ENCODE measurements at regions not wholly inside any gene's neighbourhood (a gene's known extent, or its start where the extent isn't known, plus 50 kb on each side); places are given as distances from the start of the nearest gene placed in this dataset.

DNA sequence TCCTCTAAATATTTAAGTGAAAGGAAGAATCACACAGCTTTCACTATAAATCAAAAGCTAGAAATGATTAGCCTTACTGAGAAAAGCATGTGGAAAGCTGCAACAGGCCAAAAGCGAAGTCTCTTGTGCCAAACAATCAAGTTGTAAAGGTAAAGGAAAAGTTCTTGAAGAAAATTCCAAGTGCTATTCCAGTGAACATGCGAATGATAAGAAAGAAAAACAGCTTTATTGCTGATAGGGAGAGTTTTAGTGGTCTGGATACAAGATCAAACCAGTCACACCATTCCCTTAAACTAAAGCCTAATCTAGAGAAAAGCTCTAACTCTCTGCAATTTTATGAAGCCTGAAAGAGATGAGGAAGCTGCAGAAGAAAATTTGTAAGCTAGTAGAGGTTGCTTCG, 190.9 kb downstream of the BTG1 start:
- intact Hi-C loops (cut with DNase I), result no loop called here
- no peak overlapping the region for H3K4me3 ChIP-seq
- TF ChIP-seq CTCF (IDR thresholded peaks at IDR 0.05), result no peak
- TF ChIP-seq POLR2A (IDR thresholded peaks at IDR 0.05), result no peak
- TF ChIP-seq POLR2AphosphoS5 (IDR thresholded peaks at IDR 0.05), result no peak
- DNase-seq (ENCODE audit: low spot score), result no peak
- H3K27me3 ChIP-seq (replicated peaks; ENCODE audit: insufficient read depth), result no peaks in the 10 kb centered on the region
- H3K4me1 ChIP-seq (replicated peaks), result no peaks in the 10 kb centered on the region
- no peaks in the 10 kb centered on the region for H3K36me3 ChIP-seq
- 51% methylated on average over 3 of the region's 3 CpGs for WGBS
- H3K9me3 ChIP-seq, result no peaks in the 10 kb centered on the region
- peak overlapping the region in 1 of 2 donors; percentile 41 for H3K27ac ChIP-seq

DNA sequence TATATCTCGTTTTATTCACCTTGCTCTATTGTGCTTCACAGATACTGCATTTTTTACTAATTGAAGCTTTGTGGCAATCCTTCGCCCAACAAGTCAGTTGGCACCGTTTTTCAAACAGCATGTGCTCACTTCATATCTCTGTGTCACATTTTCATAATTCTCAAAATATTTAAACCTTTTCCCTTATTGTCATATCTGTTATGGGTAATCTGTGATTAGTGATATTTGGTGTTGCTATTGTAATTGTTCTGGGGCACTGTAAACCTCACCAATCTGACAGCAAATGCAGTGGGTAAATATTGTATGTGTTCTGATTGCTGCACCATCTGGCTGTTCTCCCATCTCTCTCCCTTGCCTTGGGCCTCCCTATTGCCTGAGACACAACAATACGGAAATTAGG, 191.3 kb downstream of the BTG1 start:
- 46% methylated on average over 4 of the region's 4 CpGs for WGBS
- H3K27ac ChIP-seq, result no peak overlapping the region

DNA sequence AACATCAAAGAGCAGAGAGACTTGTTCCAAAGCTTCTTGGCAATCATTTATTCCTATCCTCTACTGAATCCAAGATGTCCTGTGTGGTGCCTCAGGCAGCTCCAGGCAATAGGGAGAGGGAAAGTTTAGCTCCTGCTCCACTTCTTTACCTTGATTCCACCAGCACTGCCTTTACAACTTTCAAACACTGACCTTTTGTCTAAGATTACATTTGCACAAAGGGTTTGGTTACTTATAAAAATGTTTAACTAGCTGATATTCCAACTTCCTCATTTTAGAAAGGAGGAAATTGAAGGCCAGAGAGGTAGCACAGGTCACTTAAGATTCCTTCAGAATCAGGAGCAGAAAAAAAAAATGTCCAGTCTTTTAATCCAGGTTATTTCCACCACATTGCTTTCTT, 192.7 kb downstream of the BTG1 start:
- H3K9me3 ChIP-seq, result no peaks in the 10 kb centered on the region
- no peaks in the 10 kb centered on the region for H3K27me3 ChIP-seq (replicated peaks; ENCODE audit: insufficient read depth)
- peak; percentile 35 for DNase-seq (ENCODE audit: low spot score)
- intact Hi-C loops (cut with DNase I), result no loop called here
- H3K4me3 ChIP-seq, result no peak overlapping the region
- H3K36me3 ChIP-seq, result no peaks in the 10 kb centered on the region
- H3K4me1 ChIP-seq (replicated peaks), result no peaks in the 10 kb centered on the region
- H3K27ac ChIP-seq, result peak overlapping the region in 1 of 2 donors; percentile 47
- TF ChIP-seq POLR2AphosphoS5 (IDR thresholded peaks at IDR 0.05) (peak; percentile 65), CTCF (IDR thresholded peaks at IDR 0.05) (no peak), POLR2A (IDR thresholded peaks at IDR 0.05) (no peak)

More for the DNA sequence above, 191.3 kb downstream of the BTG1 start:
- peak; percentile 8 for DNase-seq (ENCODE audit: low spot score)
- intact Hi-C loops (cut with DNase I), result no loop called here
- no peak for TF ChIP-seq CTCF (IDR thresholded peaks at IDR 0.05)
- no peak for TF ChIP-seq POLR2A (IDR thresholded peaks at IDR 0.05)
- no peak for TF ChIP-seq POLR2AphosphoS5 (IDR thresholded peaks at IDR 0.05)
- no peaks in the 10 kb centered on the region for H3K9me3 ChIP-seq
- no peak overlapping the region for H3K4me3 ChIP-seq
- no peaks in the 10 kb centered on the region for H3K4me1 ChIP-seq (replicated peaks)
- no peaks in the 10 kb centered on the region for H3K36me3 ChIP-seq
- no peaks in the 10 kb centered on the region for H3K27me3 ChIP-seq (replicated peaks; ENCODE audit: insufficient read depth)

- DNase-seq (ENCODE audit: low spot score), result no peak
- peak overlapping the region in 1 of 2 donors; percentile 47 for H3K27ac ChIP-seq
- H3K9me3 ChIP-seq, result no peaks in the 10 kb centered on the region
- H3K27me3 ChIP-seq (replicated peaks; ENCODE audit: insufficient read depth), result no peaks in the 10 kb centered on the region
- intact Hi-C loops (cut with DNase I), result no loop called here
- no peak overlapping the region for H3K4me3 ChIP-seq
- TF ChIP-seq POLR2AphosphoS5 (IDR thresholded peaks at IDR 0.05) (no peak), POLR2A (IDR thresholded peaks at IDR 0.05) (no peak), CTCF (IDR thresholded peaks at IDR 0.05) (no peak)
- H3K4me1 ChIP-seq (replicated peaks), result no peaks in the 10 kb centered on the region
- no peaks in the 10 kb centered on the region for H3K36me3 ChIP-seq
- 96% methylated on average over 5 of the region's 5 CpGs for WGBS
Observed at GRCh38 chr12:91951571-91951970, 194.1 kb downstream of the BTG1 start.

DNA sequence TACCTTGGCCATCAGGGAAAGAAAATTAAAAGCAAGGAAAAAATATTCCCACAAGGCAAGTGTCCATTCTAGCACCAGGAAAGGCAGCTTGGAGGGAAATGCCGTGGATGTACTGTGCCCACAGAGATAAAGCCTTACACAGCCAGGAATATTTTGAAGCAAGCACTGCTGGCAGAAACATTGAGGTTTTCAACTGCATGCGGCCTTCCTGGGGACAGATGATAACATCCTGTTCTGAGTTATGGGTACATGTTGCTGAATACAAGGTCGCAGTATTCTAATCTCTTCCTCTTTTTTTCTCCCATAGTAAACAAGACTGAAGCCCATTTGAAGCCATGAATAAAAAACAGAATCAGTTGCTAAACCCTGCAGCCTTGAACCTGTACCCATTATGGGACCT, 197.1 kb downstream of the BTG1 start:
- intact Hi-C loops (cut with DNase I), result no loop called here
- H3K27ac ChIP-seq, result no peak overlapping the region

More for the DNA sequence above, 197.1 kb downstream of the BTG1 start:
- H3K27me3 ChIP-seq (replicated peaks; ENCODE audit: insufficient read depth), result no peaks in the 10 kb centered on the region
- 85% methylated on average over 3 of the region's 3 CpGs for WGBS
- H3K36me3 ChIP-seq, result no peaks in the 10 kb centered on the region
- no peak overlapping the region for H3K4me3 ChIP-seq
- no peaks in the 10 kb centered on the region for H3K9me3 ChIP-seq
- H3K4me1 ChIP-seq (replicated peaks), result no peaks in the 10 kb centered on the region
- no peak for DNase-seq (ENCODE audit: low spot score)
- TF ChIP-seq CTCF (IDR thresholded peaks at IDR 0.05) (no peak), POLR2A (IDR thresholded peaks at IDR 0.05) (no peak), POLR2AphosphoS5 (IDR thresholded peaks at IDR 0.05) (peak; percentile 15)
